HEK293T (cell line): ENCODE measurements at regions not wholly inside any gene's neighbourhood (a gene's known extent, or its start where the extent isn't known, plus 50 kb on each side); places are given as distances from the start of the nearest gene placed in this dataset.

Experiments used
- BHLHE40 ChIP-seq: fragments of 450-650 bp; IDR thresholded peaks from 2 replicates; pipeline ENCODE4 v1.6.1; 2016; ENCODE audit warnings: mild to moderate bottlenecking, moderate library complexity, borderline replicate concordance
- ELF4 ChIP-seq: fragments of 450-650 bp; IDR thresholded peaks from 2 replicates; pipeline ENCODE4 v1.6.1; 2017; ENCODE audit warnings: antibody characterized with exemption
- FOXA1 ChIP-seq: fragments of 450-650 bp; IDR thresholded peaks from 2 replicates; pipeline ENCODE4 v1.6.1; 2016; ENCODE audit warnings: mild to moderate bottlenecking
- FOXM1 ChIP-seq: fragments of 450-650 bp; IDR thresholded peaks from 2 replicates; pipeline ENCODE4 v1.6.1; 2017; ENCODE audit warnings: mild to moderate bottlenecking, borderline replicate concordance
- LEF1 ChIP-seq: fragments of 450-650 bp; IDR thresholded peaks from 2 replicates; pipeline ENCODE4 v1.6.1; 2017; ENCODE audit warnings: mild to moderate bottlenecking, borderline replicate concordance
- NFRKB ChIP-seq: fragments of 450-650 bp; IDR thresholded peaks from 2 replicates; pipeline ENCODE4 v1.6.1; 2016; ENCODE audit warnings: mild to moderate bottlenecking, moderate library complexity
- PKNOX1 ChIP-seq: fragments of 450-650 bp; IDR thresholded peaks from 2 replicates; pipeline ENCODE4 v1.6.1; 2016
- SP1 ChIP-seq: fragments of 450-650 bp; IDR thresholded peaks from 2 replicates; pipeline ENCODE4 v1.6.1; 2017
- TARDBP ChIP-seq: fragments of 450-650 bp; IDR thresholded peaks from 2 replicates; pipeline ENCODE4 v1.6.1; 2016
- ZNF384 ChIP-seq: fragments of 450-650 bp; IDR thresholded peaks from 2 replicates; pipeline ENCODE4 v1.6.1; 2016

GRCh38 chr3:74393426-74393825 lies 221.0 kb downstream of the CNTN3 start:
- no peak for TF ChIP-seq SP1
- TF ChIP-seq BHLHE40 = no peak
- no peak for TF ChIP-seq NFRKB
- no peak for TF ChIP-seq ZNF384
- no peak for TF ChIP-seq TARDBP
- no peak for TF ChIP-seq FOXA1
- no peak for TF ChIP-seq LEF1
- no peak for TF ChIP-seq ELF4
- no peak for TF ChIP-seq FOXM1
- no peak for TF ChIP-seq PKNOX1
